ENCODE measurements at regions not wholly inside any gene's neighbourhood (a gene's known extent, or its start where the extent isn't known, plus 50 kb on each side); places are given as distances from the start of the nearest gene placed in this dataset.

- Histone ChIP-seq H3K27ac (ENCODE audit: low read depth in 2 of 2, low read length in 2 of 2) (no peak overlapping the region), H3K9ac (ENCODE audit: low read length in 3 of 3) (no peak overlapping the region), H3K4me3 (ENCODE audit: low read length in 3 of 3) (no peak overlapping the region), H3K9me3 (ENCODE audit: control insufficient read depth in 2 of 3, insufficient read depth in 1 of 3, low read length in 3 of 3) (no peaks in the 10 kb centered on the region), H3K36me3 (ENCODE audit: control insufficient read depth in 2 of 3, insufficient read depth in 3 of 3, low read length in 3 of 3) (no peaks in the 10 kb centered on the region), H3K4me1 (ENCODE audit: control insufficient read depth in 2 of 3, insufficient read depth in 2 of 3, low read depth in 1 of 3, low read length in 3 of 3) (no peaks in the 10 kb centered on the region), H3K27me3 (ENCODE audit: control insufficient read depth, insufficient read depth, low read length) (no peaks in the 10 kb centered on the region)
- TF ChIP-seq CTCF (IDR thresholded peaks at IDR 0.05; ENCODE audit: borderline replicate concordance, extremely low read depth, insufficient read depth): no peak
- DNase-seq (no peak), FAIRE-seq (no peak)
- intact Hi-C loops (cut with DNase I): no loop called here
Measured at GRCh38 chr3:17947833-17948232, 205.4 kb upstream of the TBC1D5 start.

GRCh38 chr3:17946619-17947018 lies 204.2 kb upstream of the TBC1D5 start:
- TF ChIP-seq CTCF (IDR thresholded peaks at IDR 0.05; ENCODE audit: borderline replicate concordance, extremely low read depth, insufficient read depth): no peak
- Histone ChIP-seq H3K4me1 (ENCODE audit: control insufficient read depth in 2 of 3, insufficient read depth in 2 of 3, low read depth in 1 of 3, low read length in 3 of 3) (no peaks in the 10 kb centered on the region), H3K4me3 (ENCODE audit: low read length in 3 of 3) (no peak overlapping the region), H3K36me3 (ENCODE audit: control insufficient read depth in 2 of 3, insufficient read depth in 3 of 3, low read length in 3 of 3) (no peaks in the 10 kb centered on the region), H3K27ac (ENCODE audit: low read depth in 2 of 2, low read length in 2 of 2) (no peak overlapping the region), H3K9ac (ENCODE audit: low read length in 3 of 3) (no peak overlapping the region), H3K27me3 (ENCODE audit: control insufficient read depth, insufficient read depth, low read length) (no peaks in the 10 kb centered on the region), H3K9me3 (ENCODE audit: control insufficient read depth in 2 of 3, insufficient read depth in 1 of 3, low read length in 3 of 3) (no peaks in the 10 kb centered on the region)
- no peak for FAIRE-seq
- DNase-seq: no peak
- intact Hi-C loops (cut with DNase I): no loop called here

- DNase-seq (no peak), FAIRE-seq (no peak)
- H3K9ac ChIP-seq (ENCODE audit: low read length in 3 of 3): no peak overlapping the region
- H3K27me3 ChIP-seq (ENCODE audit: control insufficient read depth, insufficient read depth, low read length): no peaks in the 10 kb centered on the region
- no peak for TF ChIP-seq CTCF (IDR thresholded peaks at IDR 0.05; ENCODE audit: borderline replicate concordance, extremely low read depth, insufficient read depth)
- H3K4me3 ChIP-seq (ENCODE audit: low read length in 3 of 3): no peak overlapping the region
- no peaks in the 10 kb centered on the region for H3K36me3 ChIP-seq (ENCODE audit: control insufficient read depth in 2 of 3, insufficient read depth in 3 of 3, low read length in 3 of 3)
- no peak overlapping the region for H3K27ac ChIP-seq (ENCODE audit: low read depth in 2 of 2, low read length in 2 of 2)
- no peaks in the 10 kb centered on the region for H3K9me3 ChIP-seq (ENCODE audit: control insufficient read depth in 2 of 3, insufficient read depth in 1 of 3, low read length in 3 of 3)
- intact Hi-C loops (cut with DNase I): no loop called here
- H3K4me1 ChIP-seq (ENCODE audit: control insufficient read depth in 2 of 3, insufficient read depth in 2 of 3, low read depth in 1 of 3, low read length in 3 of 3): no peaks in the 10 kb centered on the region
Measured at GRCh38 chr3:17945799-17946399, 203.5 kb upstream of the TBC1D5 start.

Measured in kidney (tissue), 13 donors.